A549 (cell line): ENCODE measurements at regions not wholly inside any gene's neighbourhood (a gene's known extent, or its start where the extent isn't known, plus 50 kb on each side); places are given as distances from the start of the nearest gene placed in this dataset.
A peak's percentile ranks its signal among the peaks of the same experiment; 100 is the strongest.
"Not testable (repeated sequence)": the region's sequence is repeated elsewhere in the genome, so short reads cannot be mapped to it uniquely, and the experiment has no call there.

Experiments used
- ATAC-seq, 2 experiments: fragments of 200-7000 bp in 1 of 2; fragments of >200 bp in 1 of 2; cut with Nextera tagmentation in 1 of 2; cut with Tn5 transposase in 1 of 2; 3 replicates each; pipeline versions ENCODE4 v1.8.0 to v1.9.1; 2018 to 2020; ENCODE audit warnings: mild to moderate bottlenecking in 1 of 2, moderate library complexity in 1 of 2
- CTCF ChIA-PET: fragments of 300-600 bp; sonication (Branson Sonifier 250); formaldehyde crosslinking; extraction: SDS; loops from one replicate; lab custom pipeline; 2021; ENCODE audit warnings: antibody characterized with exemption, inconsistent platforms; lab: Yijun Ruan, JAX
- POLR2A ChIA-PET: fragments of 350-600 bp; formaldehyde crosslinking; extraction: SDS; loops from one replicate; lab custom pipeline; 2021; ENCODE audit warnings: antibody characterized with exemption, inconsistent platforms; lab: Yijun Ruan, JAX
- DNase-seq, 2 experiments: peaks; one replicate each; pipeline versions ENCODE4 v3.0.0 to v3.0.0-alpha.2; 2011 to 2016; ENCODE audit warnings: low read depth in 1 of 2, low spot score in 1 of 2
- FAIRE-seq: peaks from 2 replicates; lab custom pipeline; 2011; peaks lifted over from hg19 to GRCh38; lab: Jason Lieb, UNC
- H3K27ac ChIP-seq, 2 experiments: fragments of >200 bp; sonication (Bioruptor Twin); formaldehyde crosslinking; 3 replicates each; pipeline ENCODE4 v1.5.1; 2016 to 2017
- H3K4me1 ChIP-seq: fragments of >200 bp; sonication (Bioruptor Twin); formaldehyde crosslinking; 3 replicates; pipeline ENCODE4 v1.6.1; 2016
- H3K4me2 ChIP-seq: fragments of >200 bp; sonication (Bioruptor Twin); formaldehyde crosslinking; 3 replicates; pipeline ENCODE4 v1.6.1; 2016
- H3K4me3 ChIP-seq: fragments of >200 bp; sonication (Bioruptor Twin); formaldehyde crosslinking; 3 replicates; pipeline ENCODE4 v1.5.1; 2016
- H3K9me3 ChIP-seq: fragments of >200 bp; sonication (Bioruptor Twin); formaldehyde crosslinking; 3 replicates; pipeline ENCODE4 v1.6.1; 2016
- CEBPB ChIP-seq, 2 experiments: fragments of >200 bp in 1 of 2; sonication (Bioruptor Twin) in 1 of 2; formaldehyde crosslinking in 1 of 2; IDR thresholded peaks; 2 replicates each; pipeline ENCODE4 v1.6.1; 2012 to 2016
- CHD4 ChIP-seq: fragments of 200-600 bp; sonication (generic); IDR thresholded peaks from 2 replicates; pipeline ENCODE4 v1.6.1; 2016; ENCODE audit warnings: antibody characterized with exemption, mild to moderate bottlenecking, borderline replicate concordance
- CTCF ChIP-seq: fragments of >200 bp; sonication (Bioruptor Twin); formaldehyde crosslinking; IDR thresholded peaks from 3 replicates; pipeline ENCODE4 v1.5.1; 2016
- ELK1 ChIP-seq: fragments of 150-350 bp; IDR thresholded peaks from 2 replicates; pipeline ENCODE4 v1.6.1; 2014; ENCODE audit warnings: low read depth, mild to moderate bottlenecking, low read length
- EP300 ChIP-seq, 2 experiments: fragments of >200 bp; sonication (Bioruptor Twin); formaldehyde crosslinking; IDR thresholded peaks; 2 replicates in 1 of 2; 3 replicates in 1 of 2; pipeline ENCODE4 v1.6.1; 2016 to 2017
- FOSB ChIP-seq: fragments of 250-450 bp; sonication (Bioruptor Pico); IDR thresholded peaks from 2 replicates; pipeline ENCODE4 v1.5.0; 2020; ENCODE audit warnings: mild to moderate bottlenecking, moderate library complexity
- HEYL ChIP-seq: fragments of 250-450 bp; sonication (Bioruptor Pico); IDR thresholded peaks from 2 replicates; pipeline ENCODE4 v1.8.0; 2021; ENCODE audit warnings: mild to moderate bottlenecking, moderate library complexity
- HOXB5 ChIP-seq: fragments of 250-450 bp; sonication (Bioruptor Pico); IDR thresholded peaks from 2 replicates; pipeline ENCODE4 v1.5.0; 2020; ENCODE audit warnings: mild to moderate bottlenecking, moderate library complexity
- JUN ChIP-seq, 2 experiments: fragments of >200 bp; sonication (Bioruptor Twin); formaldehyde crosslinking; IDR thresholded peaks; 2 replicates in 1 of 2; 3 replicates in 1 of 2; pipeline ENCODE4 v1.6.1; 2016 to 2017
- JUNB ChIP-seq: fragments of >200 bp; sonication (Bioruptor Twin); formaldehyde crosslinking; IDR thresholded peaks from 2 replicates; pipeline ENCODE4 v1.6.1; 2016
- KDM5A ChIP-seq: fragments of 200-600 bp; sonication (generic); IDR thresholded peaks from 2 replicates; pipeline ENCODE4 v1.6.1; 2016; ENCODE audit warnings: antibody characterized with exemption, mild to moderate bottlenecking
- MAFK ChIP-seq: fragments of 450-650 bp; IDR thresholded peaks from 2 replicates; pipeline ENCODE4 v1.6.1; 2014; ENCODE audit not compliant: partially characterized antibody
- POLR2A ChIP-seq: IDR thresholded peaks from 2 replicates; pipeline ENCODE4 v1.6.1; 2012; ENCODE audit warnings: mild to moderate bottlenecking, low read length
- SMC3 ChIP-seq: fragments of >200 bp; sonication (Bioruptor Twin); formaldehyde crosslinking; IDR thresholded peaks from 3 replicates; pipeline ENCODE4 v1.6.1; 2018; ENCODE audit warnings: inconsistent platforms
- ZC3H11A ChIP-seq: fragments of 450-650 bp; IDR thresholded peaks from 2 replicates; pipeline ENCODE4 v1.6.1; 2014; ENCODE audit warnings: antibody characterized with exemption, mild to moderate bottlenecking
- ZSCAN20 ChIP-seq: fragments of 250-450 bp; sonication (Bioruptor Pico); IDR thresholded peaks from 2 replicates; pipeline ENCODE4 v1.8.0; 2022; ENCODE audit warnings: mild to moderate bottlenecking, moderate library complexity
- WGBS: methylation state at CpG from one replicate; pipeline ENCODE4 v1.1.6; 2017; ENCODE audit errors: missing lambda C conversion rate; 5-methylcytosine and 5-hydroxymethylcytosine counted together

GRCh38 chr15:29978411-29979382 lies 104.1 kb upstream of the GOLGA8J start:
- Histone ChIP-seq H3K4me2 (peak overlapping the region; percentile 52), H3K27ac (no peak overlapping the region), H3K9me3 (no peaks in the 10 kb centered on the region), H3K4me3 (no peak overlapping the region), H3K4me1 (peaks cover 9% of the 10 kb centered on the region; the same call in 2 of the 3 replicates)
- peak in 1 of 2 experiments; percentile 53; a peak in 3 of 6 replicates for ATAC-seq
- no peak for FAIRE-seq
- POLR2A ChIA-PET: no interaction called here
- no peak for TF ChIP-seq HEYL (CRISPR knock-in tag)
- peak in 1 of 2 experiments; percentile 57; a peak in 3 of 4 replicates for TF ChIP-seq CEBPB (IDR thresholded peaks at IDR 0.05)
- TF ChIP-seq KDM5A: no peak
- no peak for TF ChIP-seq JUN (IDR thresholded peaks at IDR 0.05)
- no peak for TF ChIP-seq MAFK
- no peak for TF ChIP-seq EP300 (IDR thresholded peaks at IDR 0.05)
- WGBS: 36% methylated on average over 8 of the region's 8 CpGs
- CTCF ChIA-PET: interaction anchor here (1.1 to 1.2 kb wide), 2 partner anchors 24 to 97 kb away, joined by 3 read pairs; no protein-coding TSS in a partner anchor
- no peak for DNase-seq

GRCh38 chr15:29974056-29974455 lies 108.7 kb upstream of the GOLGA8J start:
- not testable (repeated sequence) for H3K4me3 ChIP-seq, DNase-seq, H3K9me3 ChIP-seq
- POLR2A ChIA-PET: interaction anchor here (0.7 kb wide), 1 partner anchor 32 kb away, joined by 3 read pairs; no protein-coding TSS in a partner anchor
- peak; percentile 76 for TF ChIP-seq ZC3H11A
- TF ChIP-seq, all 56 proteins: peak for 1; not testable (repeated sequence) for 55
- not testable (repeated sequence) for FAIRE-seq, H3K4me2 ChIP-seq, ATAC-seq, H3K27ac ChIP-seq
- 65% methylated on average over 4 of the region's 4 CpGs for WGBS
- CTCF ChIA-PET: interaction anchor here (0.9 to 1.1 kb wide), 3 partner anchors 33 to 50 kb away, joined by 3 read pairs; no protein-coding TSS in a partner anchor
- peaks cover 14% of the 10 kb centered on the region; the same call in 2 of the 3 replicates for H3K4me1 ChIP-seq

- peak; percentile 49 for FAIRE-seq
- POLR2A ChIA-PET: no interaction called here
- Histone ChIP-seq H3K4me1 (peaks cover 5% of the 10 kb centered on the region; the same call in 1 of the 3 replicates), H3K4me3 (no peak overlapping the region), H3K9me3 (no peaks in the 10 kb centered on the region), H3K27ac (no peak overlapping the region), H3K4me2 (no peak overlapping the region)
- DNase-seq: no peak
- CTCF ChIA-PET: interaction anchor here (0.6 to 3.3 kb wide), 8 partner anchors 10 to 149 kb away, joined by 3 to 11 read pairs (median 4); no protein-coding TSS in a partner anchor
- no peak for TF ChIP-seq JUN (IDR thresholded peaks at IDR 0.05)
- TF ChIP-seq JUNB: no peak
- no peak for TF ChIP-seq FOSB (CRISPR knock-in tag)
- no peak for TF ChIP-seq SMC3
- TF ChIP-seq ELK1: no peak
- no peak for TF ChIP-seq HOXB5 (CRISPR knock-in tag)
- no peak for TF ChIP-seq ZSCAN20 (CRISPR knock-in tag)
- TF ChIP-seq POLR2A: no peak
- TF ChIP-seq CHD4: no peak
- TF ChIP-seq CTCF: no peak
- ATAC-seq: no peak
- WGBS: 89% methylated on average over 2 of the region's 2 CpGs
Observed at GRCh38 chr15:29972051-29972450, 110.7 kb upstream of the GOLGA8J start.
